ENCODE measurements at regions not wholly inside any gene's neighbourhood (a gene's known extent, or its start where the extent isn't known, plus 50 kb on each side); places are given as distances from the start of the nearest gene placed in this dataset.
A peak's percentile ranks its signal among the peaks of the same experiment; 100 is the strongest.

- in situ Hi-C loops (cut with MboI; ENCODE audit: low sequenced_read_pairs, unreplicated experiment): no loop called here
- TF ChIP-seq, protein P1, sequence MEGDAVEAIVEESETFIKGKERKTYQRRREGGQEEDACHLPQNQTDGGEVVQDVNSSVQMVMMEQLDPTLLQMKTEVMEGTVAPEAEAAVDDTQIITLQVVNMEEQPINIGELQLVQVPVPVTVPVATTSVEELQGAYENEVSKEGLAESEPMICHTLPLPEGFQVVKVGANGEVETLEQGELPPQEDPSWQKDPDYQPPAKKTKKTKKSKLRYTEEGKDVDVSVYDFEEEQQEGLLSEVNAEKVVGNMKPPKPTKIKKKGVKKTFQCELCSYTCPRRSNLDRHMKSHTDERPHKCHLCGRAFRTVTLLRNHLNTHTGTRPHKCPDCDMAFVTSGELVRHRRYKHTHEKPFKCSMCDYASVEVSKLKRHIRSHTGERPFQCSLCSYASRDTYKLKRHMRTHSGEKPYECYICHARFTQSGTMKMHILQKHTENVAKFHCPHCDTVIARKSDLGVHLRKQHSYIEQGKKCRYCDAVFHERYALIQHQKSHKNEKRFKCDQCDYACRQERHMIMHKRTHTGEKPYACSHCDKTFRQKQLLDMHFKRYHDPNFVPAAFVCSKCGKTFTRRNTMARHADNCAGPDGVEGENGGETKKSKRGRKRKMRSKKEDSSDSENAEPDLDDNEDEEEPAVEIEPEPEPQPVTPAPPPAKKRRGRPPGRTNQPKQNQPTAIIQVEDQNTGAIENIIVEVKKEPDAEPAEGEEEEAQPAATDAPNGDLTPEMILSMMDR (IDR thresholded peaks at IDR 0.05; ENCODE audit: borderline replicate concordance, control extremely low read depth, extremely low read depth, insufficient read depth, missing control alignments): no peak
- no peak for DNase-seq (ENCODE audit: low spot score)
These were observed 96.4 kb upstream of the ZMIZ1 start for GRCh38 chr10:78972160-78972946.

GRCh38 chr10:78972947-78973900 lies 95.5 kb upstream of the ZMIZ1 start:
- in situ Hi-C loops (cut with MboI; ENCODE audit: low sequenced_read_pairs, unreplicated experiment): no loop called here
- TF ChIP-seq, protein P1 (IDR thresholded peaks at IDR 0.05; ENCODE audit: borderline replicate concordance, control extremely low read depth, extremely low read depth, insufficient read depth, missing control alignments): no peak
- DNase-seq (ENCODE audit: low spot score): peak; percentile 96

GRCh38 chr10:78973901-78974616 lies 94.7 kb upstream of the ZMIZ1 start:
- in situ Hi-C loops (cut with MboI; ENCODE audit: low sequenced_read_pairs, unreplicated experiment): no loop called here
- TF ChIP-seq, protein P1 (IDR thresholded peaks at IDR 0.05; ENCODE audit: borderline replicate concordance, control extremely low read depth, extremely low read depth, insufficient read depth, missing control alignments): no peak

DNA sequence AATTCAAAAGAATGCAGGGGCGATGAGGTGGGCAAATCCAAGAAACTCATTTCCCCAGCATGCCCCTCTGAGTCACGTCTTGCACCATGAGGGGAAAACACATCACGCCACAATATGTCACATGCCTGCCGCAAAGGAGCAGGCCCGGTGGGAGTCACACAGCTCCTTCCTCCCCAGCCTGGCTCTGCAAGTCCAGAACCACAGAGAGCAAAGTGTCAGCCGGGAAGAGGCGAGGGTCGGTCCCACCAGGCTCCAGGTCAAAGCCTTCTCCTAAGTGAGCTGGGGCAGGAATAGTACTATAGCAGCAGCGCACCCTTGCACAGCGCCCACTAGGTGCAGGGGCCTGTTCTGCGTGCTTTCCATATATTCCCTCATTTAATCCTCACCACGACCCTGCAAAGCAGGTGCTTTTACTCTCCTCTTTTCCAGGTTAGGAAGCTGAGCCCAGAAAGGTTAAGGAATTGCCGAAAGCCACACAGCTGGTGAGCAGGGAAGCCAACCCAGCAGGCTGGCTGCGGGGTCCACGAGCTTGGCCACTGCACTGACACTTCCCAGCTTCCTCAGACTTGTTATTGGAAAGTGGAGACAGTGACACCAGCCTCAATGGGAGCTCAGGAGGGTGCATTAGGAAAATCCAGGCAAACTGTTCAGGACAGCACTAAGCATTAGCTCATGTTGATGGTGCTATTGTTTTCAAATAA lies 94.0 kb upstream of the ZMIZ1 start:
- TF ChIP-seq, protein P1 (IDR thresholded peaks at IDR 0.05; ENCODE audit: borderline replicate concordance, control extremely low read depth, extremely low read depth, insufficient read depth, missing control alignments): peak; percentile 66
- in situ Hi-C loops (cut with MboI; ENCODE audit: low sequenced_read_pairs, unreplicated experiment): no loop called here
- DNase-seq (ENCODE audit: low spot score): peak; percentile 62

More at GRCh38 chr10:78973901-78974616, 94.7 kb upstream of the ZMIZ1 start:
- DNase-seq (ENCODE audit: low spot score): no peak

GRCh38 chr10:78975926-78976325 lies 92.8 kb upstream of the ZMIZ1 start:
- no peak for DNase-seq (ENCODE audit: low spot score)
- in situ Hi-C loops (cut with MboI; ENCODE audit: low sequenced_read_pairs, unreplicated experiment): no loop called here
- TF ChIP-seq, protein P1 (IDR thresholded peaks at IDR 0.05; ENCODE audit: borderline replicate concordance, control extremely low read depth, extremely low read depth, insufficient read depth, missing control alignments): no peak

Measured in GM13976 (cell line).